OCI-LY1 (cell line): ENCODE measurements at regions not wholly inside any gene's neighbourhood (a gene's known extent, or its start where the extent isn't known, plus 50 kb on each side); places are given as distances from the start of the nearest gene placed in this dataset.
"Not testable (repeated sequence)": the region's sequence is repeated elsewhere in the genome, so short reads cannot be mapped to it uniquely, and the experiment has no call there.

ENCODE experiments used
- H2AFZ ChIP-seq: fragments of 200-600 bp; sonication (generic), shearing (Covaris generic); 2 replicates; pipeline ENCODE4 v1.6.0; 2014; ENCODE audit warnings: antibody characterized with exemption, mild to moderate bottlenecking, low read length
- H3F3A ChIP-seq: fragments of 200-600 bp; sonication (generic), shearing (Covaris generic); 2 replicates; pipeline ENCODE4 v1.6.0; 2014; ENCODE audit warnings: mild to moderate bottlenecking, antibody characterized with exemption, low read length, moderate library complexity; ENCODE audit not compliant: insufficient read depth
- H3K27ac ChIP-seq: fragments of 200-600 bp; sonication (generic); 2 replicates; pipeline ENCODE4 v1.5.1; 2014; ENCODE audit warnings: low read length, mixed run types, mild to moderate bottlenecking, low read depth; ENCODE audit not compliant: poor library complexity, severe bottlenecking
- H3K27me3 ChIP-seq: fragments of 200-600 bp; sonication (generic); 2 replicates; pipeline ENCODE4 v1.6.0; 2014; ENCODE audit warnings: antibody characterized with exemption, mild to moderate bottlenecking, low read length, moderate library complexity; ENCODE audit not compliant: insufficient read depth
- H3K36me3 ChIP-seq: fragments of 200-600 bp; sonication (generic); 2 replicates; pipeline ENCODE4 v1.6.1; 2014; ENCODE audit warnings: mild to moderate bottlenecking, antibody characterized with exemption, low read length, moderate library complexity, mixed read lengths; ENCODE audit not compliant: insufficient read depth
- H3K4me1 ChIP-seq: fragments of 200-600 bp; sonication (generic); 2 replicates; pipeline ENCODE4 v1.5.1; 2014; ENCODE audit warnings: mild to moderate bottlenecking, low read length, moderate library complexity; ENCODE audit not compliant: insufficient read depth, severe bottlenecking
- H3K4me2 ChIP-seq: fragments of 200-600 bp; sonication (generic), shearing (Covaris generic); 2 replicates; pipeline ENCODE4 v1.6.1; 2014; ENCODE audit warnings: low read length
- H3K4me3 ChIP-seq: fragments of 200-600 bp; sonication (generic); 2 replicates; pipeline ENCODE4 v1.5.1; 2014; ENCODE audit warnings: low read length, low read depth, mild to moderate bottlenecking, mixed read lengths; ENCODE audit not compliant: poor library complexity, severe bottlenecking
- H3K79me2 ChIP-seq: fragments of 200-600 bp; shearing (Covaris generic); 2 replicates; pipeline ENCODE4 v1.6.1; 2016; ENCODE audit warnings: mixed run types, low read length, mixed read lengths; ENCODE audit not compliant: insufficient read depth
- H3K9ac ChIP-seq: fragments of 200-600 bp; sonication (generic), shearing (Covaris generic); 2 replicates; pipeline ENCODE4 v1.6.1; 2014; ENCODE audit warnings: mild to moderate bottlenecking, low read length, mixed read lengths
- H3K9me2 ChIP-seq: fragments of 200-600 bp; sonication (generic), shearing (Covaris generic); 2 replicates; pipeline ENCODE4 v1.6.1; 2014; ENCODE audit warnings: low read depth, mild to moderate bottlenecking, low read length, mixed read lengths
- H3K9me3 ChIP-seq: fragments of 200-600 bp; shearing (Covaris generic); 2 replicates; pipeline ENCODE4 v1.6.1; 2014; ENCODE audit warnings: low read length, mixed read lengths
- H4K20me1 ChIP-seq: fragments of 200-600 bp; sonication (generic), shearing (Covaris generic); 2 replicates; pipeline ENCODE4 v1.6.0; 2016; ENCODE audit warnings: mild to moderate bottlenecking, low read length; ENCODE audit not compliant: insufficient read depth
- EZH2 ChIP-seq: fragments of 200-600 bp; sonication (generic), shearing (Covaris generic); IDR thresholded peaks from 2 replicates; pipeline ENCODE4 v1.8.0; 2017; ENCODE audit warnings: borderline replicate concordance, mixed run types, mild to moderate bottlenecking, antibody characterized with exemption, low read length, moderate library complexity, mixed read lengths
- TF ChIP-seq, protein P1 (sequence below): fragments of 200-600 bp; sonication (generic), shearing (Covaris generic); IDR thresholded peaks from 2 replicates; pipeline ENCODE4 v1.5.1; 2017; ENCODE audit warnings: mild to moderate bottlenecking, antibody characterized with exemption, low read length, moderate library complexity, mixed read lengths

DNA sequence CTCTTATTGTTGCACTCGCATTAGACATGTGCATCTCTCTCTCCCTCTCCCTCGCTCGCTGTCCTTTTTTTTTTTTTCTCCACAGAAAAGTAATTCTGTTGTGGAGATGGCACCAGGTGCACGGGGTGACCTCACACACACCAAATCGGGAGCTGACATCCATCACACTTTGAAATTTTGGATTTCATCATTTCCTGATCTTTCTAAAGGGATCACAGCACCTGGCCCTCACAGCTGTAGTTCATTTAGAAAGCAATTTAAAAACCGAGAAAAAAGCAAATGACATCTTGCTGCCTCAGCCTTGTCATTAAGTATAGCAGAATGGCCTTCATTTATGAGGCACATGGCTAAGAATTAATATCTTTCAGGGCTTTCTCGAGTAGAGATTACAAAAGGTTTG lies 717.2 kb downstream of the RNF144A start:
- Histone ChIP-seq H3K4me2 (no peak overlapping the region), H3K4me3 (no peak overlapping the region), H3K27ac (no peak overlapping the region), H3K9ac (no peak overlapping the region), H3K9me2 (no peaks in the 10 kb centered on the region), H3K27me3 (no peaks in the 10 kb centered on the region), H4K20me1 (no peaks in the 10 kb centered on the region), H3K9me3 (no peaks in the 10 kb centered on the region), H3K4me1 (no peaks in the 10 kb centered on the region), H3F3A (no peaks in the 10 kb centered on the region), H3K79me2 (no peaks in the 10 kb centered on the region), H2AFZ (no peak overlapping the region), H3K36me3 (no peaks in the 10 kb centered on the region)
- TF ChIP-seq, protein P1, sequence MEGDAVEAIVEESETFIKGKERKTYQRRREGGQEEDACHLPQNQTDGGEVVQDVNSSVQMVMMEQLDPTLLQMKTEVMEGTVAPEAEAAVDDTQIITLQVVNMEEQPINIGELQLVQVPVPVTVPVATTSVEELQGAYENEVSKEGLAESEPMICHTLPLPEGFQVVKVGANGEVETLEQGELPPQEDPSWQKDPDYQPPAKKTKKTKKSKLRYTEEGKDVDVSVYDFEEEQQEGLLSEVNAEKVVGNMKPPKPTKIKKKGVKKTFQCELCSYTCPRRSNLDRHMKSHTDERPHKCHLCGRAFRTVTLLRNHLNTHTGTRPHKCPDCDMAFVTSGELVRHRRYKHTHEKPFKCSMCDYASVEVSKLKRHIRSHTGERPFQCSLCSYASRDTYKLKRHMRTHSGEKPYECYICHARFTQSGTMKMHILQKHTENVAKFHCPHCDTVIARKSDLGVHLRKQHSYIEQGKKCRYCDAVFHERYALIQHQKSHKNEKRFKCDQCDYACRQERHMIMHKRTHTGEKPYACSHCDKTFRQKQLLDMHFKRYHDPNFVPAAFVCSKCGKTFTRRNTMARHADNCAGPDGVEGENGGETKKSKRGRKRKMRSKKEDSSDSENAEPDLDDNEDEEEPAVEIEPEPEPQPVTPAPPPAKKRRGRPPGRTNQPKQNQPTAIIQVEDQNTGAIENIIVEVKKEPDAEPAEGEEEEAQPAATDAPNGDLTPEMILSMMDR: no peak
- no peak for TF ChIP-seq EZH2

DNA sequence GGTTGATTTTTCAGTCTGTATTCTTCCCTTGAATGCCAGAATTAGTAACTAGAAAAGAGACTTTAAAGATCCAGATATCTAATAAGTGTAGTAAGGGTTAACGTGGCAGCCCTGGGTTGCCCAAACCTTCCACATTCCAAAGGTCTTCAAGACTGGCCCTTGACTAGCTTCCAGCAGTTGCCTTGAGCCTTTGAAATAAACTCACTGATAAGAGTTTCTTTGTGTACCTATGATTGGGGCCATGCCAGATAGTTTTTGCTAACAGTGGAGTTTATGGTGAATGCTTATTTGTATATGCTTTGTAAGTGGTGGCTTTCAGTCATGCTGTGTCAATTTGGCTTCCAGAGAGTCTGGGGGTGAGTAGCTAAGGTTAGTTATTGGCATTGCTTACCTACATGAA lies 722.3 kb downstream of the RNF144A start:
- Histone ChIP-seq H3K4me2 (no peak overlapping the region), H3K9ac (no peak overlapping the region), H3K36me3 (no peaks in the 10 kb centered on the region), H3K4me3 (no peak overlapping the region), H4K20me1 (no peaks in the 10 kb centered on the region), H2AFZ (no peak overlapping the region), H3K9me3 (no peaks in the 10 kb centered on the region), H3F3A (no peaks in the 10 kb centered on the region), H3K4me1 (no peaks in the 10 kb centered on the region), H3K9me2 (no peaks in the 10 kb centered on the region), H3K79me2 (no peaks in the 10 kb centered on the region), H3K27ac (no peak overlapping the region), H3K27me3 (no peaks in the 10 kb centered on the region; the same call in 1 of the 2 replicates)
- no peak for TF ChIP-seq EZH2
- TF ChIP-seq, protein P1: no peak

DNA sequence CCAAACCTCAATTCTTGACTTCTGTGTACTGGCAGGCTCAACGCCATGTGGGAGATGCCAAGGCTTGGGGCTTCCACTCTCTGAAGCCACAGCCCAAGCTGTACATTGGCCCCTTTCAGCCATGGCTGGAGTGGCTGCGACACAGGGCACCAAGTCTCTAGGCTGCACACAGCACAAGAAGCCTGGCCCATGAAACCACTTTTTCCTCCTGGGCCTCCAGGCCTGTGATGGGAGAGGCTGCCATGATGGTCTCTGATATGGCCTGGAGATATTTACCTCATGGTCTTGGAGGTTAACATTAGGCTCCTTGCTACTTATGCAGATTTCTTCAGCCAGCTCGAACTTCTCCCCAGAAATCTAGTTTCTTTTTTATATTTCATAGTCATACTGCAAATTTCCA lies 724.1 kb downstream of the RNF144A start:
- not testable (repeated sequence) for H3K4me1 ChIP-seq, H3K9me2 ChIP-seq, H3K9me3 ChIP-seq, H3K4me2 ChIP-seq, H4K20me1 ChIP-seq, H3F3A ChIP-seq, H3K27me3 ChIP-seq, H3K79me2 ChIP-seq, H2AFZ ChIP-seq, H3K27ac ChIP-seq, H3K4me3 ChIP-seq, H3K36me3 ChIP-seq, H3K9ac ChIP-seq

DNA sequence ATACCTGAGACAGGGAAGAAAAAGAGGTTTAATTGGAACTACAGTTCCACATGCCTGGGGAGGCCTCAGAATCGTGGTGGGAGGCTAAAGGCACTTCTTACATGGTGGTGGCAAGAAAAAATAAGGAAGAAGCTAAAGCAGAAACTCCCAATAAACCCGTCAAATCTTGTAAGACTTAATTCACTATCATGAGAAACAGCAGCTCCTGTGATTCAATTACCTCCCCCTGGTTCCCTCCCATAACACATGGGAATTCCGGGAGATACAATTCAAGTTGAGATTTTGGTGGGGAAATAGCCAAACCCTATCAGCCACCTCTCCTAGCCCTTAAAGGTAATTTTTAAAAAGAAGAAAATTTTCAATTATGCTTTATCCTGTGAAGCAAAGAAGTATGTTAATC lies 728.8 kb downstream of the RNF144A start:
- TF ChIP-seq, protein P1: no peak
- no peak for TF ChIP-seq EZH2
- H3K4me2 ChIP-seq: no peak overlapping the region
- no peaks in the 10 kb centered on the region for H3K36me3 ChIP-seq
- H3K4me3 ChIP-seq: no peak overlapping the region
- no peak overlapping the region for H3K9ac ChIP-seq
- no peak overlapping the region for H2AFZ ChIP-seq
- no peaks in the 10 kb centered on the region for H3K4me1 ChIP-seq
- no peaks in the 10 kb centered on the region for H3K79me2 ChIP-seq
- no peaks in the 10 kb centered on the region for H3K9me3 ChIP-seq
- H4K20me1 ChIP-seq: no peaks in the 10 kb centered on the region
- no peaks in the 10 kb centered on the region; the same call in 1 of the 2 replicates for H3K27me3 ChIP-seq
- no peak overlapping the region for H3K27ac ChIP-seq
- no peaks in the 10 kb centered on the region for H3F3A ChIP-seq
- H3K9me2 ChIP-seq: no peaks in the 10 kb centered on the region
